Kidney (tissue), 13 donors: ENCODE measurements at regions not wholly inside any gene's neighbourhood (a gene's known extent, or its start where the extent isn't known, plus 50 kb on each side); places are given as distances from the start of the nearest gene placed in this dataset.

Experiments
- DNase-seq, 5 donors: peaks; one replicate each; pipeline ENCODE4 v3.0.0-alpha.2; 2013 to 2020
- FAIRE-seq: peaks from 2 replicates; lab custom pipeline; 2012; peaks lifted over from hg19 to GRCh38; lab: Jason Lieb, UNC
- H3K27ac ChIP-seq, 2 donors: one replicate each; pipeline ENCODE4 v1.7.0; 2013; ENCODE audit warnings: low read depth in 2 of 2, low read length in 2 of 2, inconsistent platforms in 1 of 2
- H3K27me3 ChIP-seq: one replicate; pipeline ENCODE4 v1.7.1; 2013; ENCODE audit warnings: low read length, inconsistent platforms; ENCODE audit not compliant: control insufficient read depth, insufficient read depth
- H3K36me3 ChIP-seq, 3 donors: one replicate each; pipeline versions ENCODE4 v1.7.0 to v1.7.1; 2013; ENCODE audit warnings: low read length in 3 of 3, control low read depth in 1 of 3, inconsistent platforms in 1 of 3; ENCODE audit not compliant: insufficient read depth in 3 of 3, control insufficient read depth in 2 of 3
- H3K4me1 ChIP-seq, 3 donors: one replicate each; pipeline versions ENCODE4 v1.7.0 to v1.7.1; 2013; ENCODE audit warnings: low read length in 3 of 3, inconsistent platforms in 1 of 3, low read depth in 1 of 3; ENCODE audit not compliant: control insufficient read depth in 2 of 3, insufficient read depth in 2 of 3
- H3K4me3 ChIP-seq, 3 donors: one replicate each; pipeline versions ENCODE4 v1.7.0 to v1.8.1; 2013; ENCODE audit warnings: low read length in 3 of 3, control low read depth in 1 of 3, inconsistent platforms in 1 of 3
- H3K9ac ChIP-seq, 3 donors: one replicate each; pipeline versions ENCODE4 v1.7.0 to v1.7.1; 2013; ENCODE audit warnings: low read length in 3 of 3, control low read depth in 1 of 3, inconsistent platforms in 1 of 3
- H3K9me3 ChIP-seq, 3 donors: one replicate each; pipeline versions ENCODE4 v1.7.0 to v1.7.1; 2013; ENCODE audit warnings: low read length in 3 of 3, control low read depth in 1 of 3, inconsistent platforms in 1 of 3; ENCODE audit not compliant: control insufficient read depth in 2 of 3, insufficient read depth in 1 of 3
- intact Hi-C: fragments of 100-400 bp; cut with DNase I; formaldehyde crosslinking; loops from one replicate; pipeline ENCODE4 v1.11.1; 2022
- TF ChIP-seq, protein P1 (sequence below): IDR thresholded peaks from 3 replicates; pipeline ENCODE4 v1.5.1; 2012; ENCODE audit warnings: mild to moderate bottlenecking, moderate library complexity, borderline replicate concordance; ENCODE audit not compliant: insufficient read depth; ENCODE audit errors: extremely low read depth
- donor health status: control.
- donor health status: control.
- donor health status: control.
- donor health status: control.
- donor health status: control.
- donor health status: DM: yes; HTN: yes; CAD: no.
- donor health status: Normal renal cell carcinoma (clear cell type).

DNA sequence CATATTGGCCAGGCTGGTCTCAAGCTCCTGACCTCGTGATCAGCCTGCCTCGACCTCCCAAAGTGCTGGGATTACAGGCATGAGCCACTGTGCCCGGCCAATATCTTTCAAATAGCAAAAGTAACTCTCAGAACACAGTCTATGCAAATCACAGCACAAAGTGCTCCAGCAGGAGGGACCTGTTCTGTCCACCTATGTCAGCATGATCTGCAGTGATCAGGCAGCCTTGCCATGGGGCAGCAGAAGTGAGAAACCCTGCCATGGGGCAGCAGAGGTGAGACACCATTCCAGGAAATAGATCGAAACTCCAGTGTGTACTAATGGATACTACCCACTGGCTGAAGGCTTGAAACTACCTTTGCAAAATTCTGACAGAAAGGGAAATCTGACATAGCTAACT lies 78.5 kb upstream of the EIF5 start:
- FAIRE-seq = no peak
- no peak for DNase-seq

DNA sequence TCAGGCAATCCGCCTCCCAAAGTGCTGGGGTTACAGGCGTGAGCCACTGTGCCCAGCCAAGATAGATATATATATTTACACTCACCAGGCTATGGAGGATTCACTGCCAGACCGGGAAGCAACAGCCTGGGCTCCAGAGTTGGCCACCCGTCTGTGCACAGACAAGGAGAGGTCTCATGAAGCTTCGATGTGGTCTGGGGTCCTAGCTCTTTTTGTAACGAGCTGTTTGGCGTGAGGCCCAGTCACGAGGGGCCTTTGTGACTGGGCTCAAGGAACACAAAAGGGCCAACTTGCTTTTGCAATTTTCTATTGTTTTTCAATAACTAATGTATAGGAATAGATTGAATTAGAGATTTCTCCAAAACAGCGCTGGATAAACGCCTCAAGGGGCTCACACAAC lies 77.6 kb upstream of the EIF5 start:
- Histone ChIP-seq H3K4me3 (peak overlapping the region in 1 of 3 donors; percentile 1), H3K27ac (peak overlapping the region; percentile 2 to 8), H3K9ac (no peak overlapping the region), H3K36me3 (no peaks in the 10 kb centered on the region), H3K4me1 (peaks cover 0 to 16% (median 7%) of the 10 kb centered on the region in 3 donors), H3K27me3 (no peaks in the 10 kb centered on the region), H3K9me3 (peaks cover 0 to 5% (median 0%) of the 10 kb centered on the region in 3 donors)
- intact Hi-C loops = no loop called here
- TF ChIP-seq, protein P1, sequence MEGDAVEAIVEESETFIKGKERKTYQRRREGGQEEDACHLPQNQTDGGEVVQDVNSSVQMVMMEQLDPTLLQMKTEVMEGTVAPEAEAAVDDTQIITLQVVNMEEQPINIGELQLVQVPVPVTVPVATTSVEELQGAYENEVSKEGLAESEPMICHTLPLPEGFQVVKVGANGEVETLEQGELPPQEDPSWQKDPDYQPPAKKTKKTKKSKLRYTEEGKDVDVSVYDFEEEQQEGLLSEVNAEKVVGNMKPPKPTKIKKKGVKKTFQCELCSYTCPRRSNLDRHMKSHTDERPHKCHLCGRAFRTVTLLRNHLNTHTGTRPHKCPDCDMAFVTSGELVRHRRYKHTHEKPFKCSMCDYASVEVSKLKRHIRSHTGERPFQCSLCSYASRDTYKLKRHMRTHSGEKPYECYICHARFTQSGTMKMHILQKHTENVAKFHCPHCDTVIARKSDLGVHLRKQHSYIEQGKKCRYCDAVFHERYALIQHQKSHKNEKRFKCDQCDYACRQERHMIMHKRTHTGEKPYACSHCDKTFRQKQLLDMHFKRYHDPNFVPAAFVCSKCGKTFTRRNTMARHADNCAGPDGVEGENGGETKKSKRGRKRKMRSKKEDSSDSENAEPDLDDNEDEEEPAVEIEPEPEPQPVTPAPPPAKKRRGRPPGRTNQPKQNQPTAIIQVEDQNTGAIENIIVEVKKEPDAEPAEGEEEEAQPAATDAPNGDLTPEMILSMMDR = no peak
- FAIRE-seq (no peak), DNase-seq (no peak)

More for the DNA sequence above, 78.5 kb upstream of the EIF5 start:
- Histone ChIP-seq H3K9ac (peak overlapping the region in 1 of 3 donors; percentile 46), H3K4me1 (peaks cover 0 to 12% (median 7%) of the 10 kb centered on the region in 3 donors), H3K36me3 (no peaks in the 10 kb centered on the region), H3K9me3 (peaks cover 0 to 5% (median 0%) of the 10 kb centered on the region in 3 donors), H3K4me3 (no peak overlapping the region), H3K27me3 (no peaks in the 10 kb centered on the region), H3K27ac (no peak overlapping the region)
- TF ChIP-seq, protein P1 = no peak
- intact Hi-C loops = no loop called here

DNA sequence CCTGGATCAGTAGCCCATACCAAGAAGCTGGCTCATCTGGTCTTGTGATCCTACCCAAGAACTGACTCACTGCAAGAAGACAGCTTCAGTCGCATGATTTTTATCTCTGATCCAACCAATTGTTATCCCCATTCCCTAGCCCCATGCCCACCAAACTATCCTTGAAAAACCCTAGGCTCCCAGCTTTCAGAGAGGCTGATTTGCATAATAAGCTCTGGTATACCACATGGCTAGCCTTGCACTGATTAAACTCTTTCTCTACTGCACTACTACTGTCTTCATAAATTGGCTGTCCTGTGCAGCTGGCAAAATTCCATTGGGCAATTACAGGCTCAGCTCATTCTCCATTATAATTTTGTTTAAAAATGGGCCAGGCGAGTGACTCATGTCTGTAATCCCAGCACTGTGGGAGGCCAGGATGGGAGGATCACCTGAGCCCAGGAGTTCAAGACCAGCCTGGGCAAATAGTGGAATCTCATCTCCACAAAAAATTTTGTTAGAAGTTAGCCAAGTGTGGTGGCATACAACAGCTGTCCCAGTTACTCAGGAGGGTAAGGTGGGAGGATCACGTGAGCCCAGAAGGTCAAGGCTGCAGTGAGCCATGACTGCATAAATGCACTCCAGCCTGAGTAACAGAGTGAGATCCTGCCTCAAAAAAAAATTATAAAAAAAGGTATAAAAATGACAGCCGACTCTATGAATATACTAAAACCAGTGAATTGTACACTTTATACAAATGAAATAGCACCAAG lies 76.7 kb upstream of the EIF5 start:
- Histone ChIP-seq H3K4me3 (peak overlapping the region in 1 of 3 donors; percentile 16), H3K27me3 (no peaks in the 10 kb centered on the region), H3K4me1 (peaks cover 0 to 16% (median 7%) of the 10 kb centered on the region in 3 donors), H3K27ac (peak overlapping the region; percentile 2 to 8), H3K9ac (no peak overlapping the region), H3K9me3 (peaks cover 0 to 5% (median 0%) of the 10 kb centered on the region in 3 donors), H3K36me3 (no peaks in the 10 kb centered on the region)
- TF ChIP-seq, protein P1 = no peak
- intact Hi-C loops = no loop called here
- DNase-seq (peak in 1 of 5 donors; percentile 27), FAIRE-seq (no peak)
